ENCODE measurements at regions not wholly inside any gene's neighbourhood (a gene's known extent, or its start where the extent isn't known, plus 50 kb on each side); places are given as distances from the start of the nearest gene placed in this dataset.

DNA sequence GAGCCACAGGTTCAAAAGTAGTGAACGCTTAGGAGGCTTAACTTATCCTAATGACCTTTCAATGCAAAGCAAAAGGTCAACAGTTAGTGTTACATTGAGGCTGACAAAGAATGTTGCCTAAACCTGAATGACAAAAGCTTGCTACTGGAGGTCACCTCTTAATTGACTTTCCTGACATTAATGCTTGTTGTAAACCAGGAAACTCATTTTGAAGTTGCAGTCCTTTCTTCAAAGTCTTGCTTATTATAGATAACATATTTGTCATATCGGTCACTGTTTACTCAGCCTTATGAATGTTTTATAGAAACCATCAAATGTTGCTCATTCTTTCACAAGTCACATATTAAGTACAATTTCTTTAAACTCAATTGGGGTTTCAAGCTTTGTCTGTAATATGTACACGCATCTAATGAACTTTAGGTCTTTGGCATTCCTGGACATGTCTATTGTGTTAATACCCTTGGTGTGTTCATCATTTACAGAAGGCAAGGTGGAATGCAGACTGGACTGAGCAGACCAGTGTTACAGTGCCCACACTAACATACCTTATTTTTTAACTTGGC lies 488.2 kb upstream of the NECTIN3 start:
- H4K20me1 ChIP-seq, result no peaks in the 10 kb centered on the region
- no peak for TF ChIP-seq Cebpa-rat (IDR thresholded peaks at IDR 0.05)
- no peaks in the 10 kb centered on the region for H3K9me3 ChIP-seq (replicated peaks in 1 of 11)
- no peak overlapping the region for H3K4me3 ChIP-seq
- H3K4me2 ChIP-seq, result no peak overlapping the region
- no peaks in the 10 kb centered on the region for H3K4me1 ChIP-seq
- H3K9ac ChIP-seq, result no peak overlapping the region
- H3K27me3 ChIP-seq, result no peaks in the 10 kb centered on the region
- no peaks in the 10 kb centered on the region for H3K36me3 ChIP-seq
- H3K27ac ChIP-seq, result no peak overlapping the region

DNA sequence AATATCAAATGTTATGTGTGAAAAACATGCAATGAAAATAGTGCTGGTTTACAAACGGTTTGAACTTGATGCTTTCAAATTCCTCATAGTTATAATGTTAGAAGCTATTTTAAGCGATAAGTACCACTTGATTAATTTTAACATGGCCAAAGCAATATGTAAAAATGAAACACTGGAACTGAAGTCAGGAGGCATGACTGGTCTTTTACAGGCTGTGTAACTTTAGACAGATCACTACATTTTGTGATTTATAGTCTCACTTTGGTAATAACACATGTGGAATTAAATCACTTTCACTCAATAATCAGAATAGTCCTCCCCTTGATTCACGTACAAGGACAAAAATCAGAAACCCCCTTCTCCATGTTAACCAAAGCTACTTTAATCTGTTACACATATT lies 482.7 kb upstream of the NECTIN3 start:
- no peaks in the 10 kb centered on the region for H3K27me3 ChIP-seq
- H3K9ac ChIP-seq, result no peak overlapping the region
- H3K36me3 ChIP-seq, result no peaks in the 10 kb centered on the region
- H3K9me3 ChIP-seq (replicated peaks in 1 of 11), result peaks cover 0 to 7% (median 0%) of the 10 kb centered on the region in 11 experiments; a peak in 3 of 22 replicates
- no peak overlapping the region for H3K4me3 ChIP-seq
- H3K4me1 ChIP-seq, result no peaks in the 10 kb centered on the region
- no peaks in the 10 kb centered on the region for H4K20me1 ChIP-seq
- no peak for TF ChIP-seq Cebpa-rat (IDR thresholded peaks at IDR 0.05)
- no peak overlapping the region for H3K4me2 ChIP-seq
- H3K27ac ChIP-seq, result no peak overlapping the region

DNA sequence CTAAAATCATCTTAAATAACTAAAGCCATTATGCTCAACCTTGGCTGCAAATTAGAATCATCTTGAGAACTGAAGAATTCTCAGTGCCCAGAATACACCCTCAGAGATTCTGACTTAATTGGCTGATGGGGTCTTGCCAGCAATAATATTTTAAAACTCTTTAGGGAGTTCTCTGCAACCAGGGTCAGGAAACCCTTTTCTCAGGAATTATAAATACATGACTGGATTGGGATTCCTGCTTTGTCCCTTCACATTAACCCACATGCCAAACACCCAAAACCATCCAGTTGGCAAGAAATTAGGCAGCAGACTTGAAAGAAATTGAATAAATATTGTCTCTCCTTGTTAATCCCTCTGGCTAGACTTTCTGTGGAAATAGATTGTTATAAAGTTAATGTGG lies 482.3 kb upstream of the NECTIN3 start:
- TF ChIP-seq Cebpa-rat (IDR thresholded peaks at IDR 0.05), result no peak
- Histone ChIP-seq H4K20me1 (no peaks in the 10 kb centered on the region), H3K27me3 (no peaks in the 10 kb centered on the region), H3K27ac (no peak overlapping the region), H3K4me3 (no peak overlapping the region), H3K4me2 (no peak overlapping the region), H3K4me1 (no peaks in the 10 kb centered on the region), H3K9ac (no peak overlapping the region), H3K36me3 (no peaks in the 10 kb centered on the region), H3K9me3 (replicated peaks in 1 of 11) (peaks cover 0 to 12% (median 0%) of the 10 kb centered on the region in 11 experiments; a peak in 4 of 22 replicates)

DNA sequence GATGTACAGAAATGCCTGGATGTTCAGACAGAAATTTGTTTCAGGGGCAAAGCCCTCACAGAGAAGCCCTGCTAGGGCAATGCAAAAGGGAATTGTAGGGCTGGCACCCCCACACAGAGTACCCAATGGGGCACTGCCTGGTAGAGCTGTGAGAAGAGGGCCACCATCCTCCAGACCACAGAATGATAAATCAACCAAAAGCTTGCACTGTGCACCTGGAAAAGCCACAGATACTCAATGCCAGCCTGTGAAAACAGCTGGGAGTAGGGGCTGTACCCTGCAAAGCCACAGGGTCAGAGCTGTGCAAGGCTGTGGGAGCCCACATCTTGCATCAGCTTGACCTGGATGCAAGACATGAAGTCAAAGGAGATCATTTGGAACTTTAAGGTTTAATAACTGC lies 477.9 kb upstream of the NECTIN3 start:
- TF ChIP-seq Cebpa-rat (IDR thresholded peaks at IDR 0.05), result no peak
- no peak overlapping the region for H3K4me2 ChIP-seq
- peaks cover 5 to 27% (median 9%) of the 10 kb centered on the region in 11 experiments; a peak in 13 of 22 replicates for H3K9me3 ChIP-seq (replicated peaks in 1 of 11)
- no peaks in the 10 kb centered on the region for H3K27me3 ChIP-seq
- H3K4me1 ChIP-seq, result no peaks in the 10 kb centered on the region
- no peaks in the 10 kb centered on the region for H3K36me3 ChIP-seq
- no peak overlapping the region for H3K27ac ChIP-seq
- no peak overlapping the region for H3K9ac ChIP-seq
- no peaks in the 10 kb centered on the region for H4K20me1 ChIP-seq
- no peak overlapping the region for H3K4me3 ChIP-seq

DNA sequence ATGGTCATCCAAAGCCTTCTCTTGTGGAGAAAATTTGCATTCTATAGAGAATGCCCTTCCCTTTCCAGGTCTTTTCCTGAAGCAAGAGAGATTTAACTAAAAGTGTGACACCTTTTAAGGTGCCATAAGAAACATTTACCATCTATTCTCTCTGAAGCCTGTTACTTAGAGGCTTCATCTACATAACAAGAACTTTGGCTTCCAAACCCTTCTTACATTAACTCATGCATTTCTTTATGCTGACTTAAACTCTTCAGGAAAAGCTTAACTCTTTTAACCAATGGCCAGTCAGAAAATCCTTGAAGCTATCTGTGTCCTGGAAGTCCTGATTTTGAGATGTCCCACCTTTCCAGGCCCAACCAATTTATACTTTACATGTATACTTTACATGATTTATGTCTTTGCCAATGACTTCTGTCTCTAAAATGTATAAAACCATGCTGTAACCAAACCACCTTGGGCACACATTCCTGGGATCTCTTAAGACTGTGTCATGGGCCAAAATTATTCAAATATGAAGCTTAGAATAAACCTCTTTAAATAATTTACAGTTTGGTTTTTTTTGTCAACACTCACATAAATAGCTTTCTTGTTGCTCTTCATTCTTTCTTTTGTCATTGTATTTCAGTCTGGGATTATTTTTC lies 472.6 kb upstream of the NECTIN3 start:
- Histone ChIP-seq H3K4me3 (no peak overlapping the region), H3K4me2 (no peak overlapping the region), H3K27me3 (no peaks in the 10 kb centered on the region), H3K9me3 (replicated peaks in 1 of 11) (peaks cover 5 to 19% (median 9%) of the 10 kb centered on the region in 11 experiments; a peak in 13 of 22 replicates), H3K36me3 (no peaks in the 10 kb centered on the region), H3K9ac (no peak overlapping the region), H3K4me1 (no peaks in the 10 kb centered on the region), H3K27ac (no peak overlapping the region), H4K20me1 (no peaks in the 10 kb centered on the region)
- no peak for TF ChIP-seq Cebpa-rat (IDR thresholded peaks at IDR 0.05)

DNA sequence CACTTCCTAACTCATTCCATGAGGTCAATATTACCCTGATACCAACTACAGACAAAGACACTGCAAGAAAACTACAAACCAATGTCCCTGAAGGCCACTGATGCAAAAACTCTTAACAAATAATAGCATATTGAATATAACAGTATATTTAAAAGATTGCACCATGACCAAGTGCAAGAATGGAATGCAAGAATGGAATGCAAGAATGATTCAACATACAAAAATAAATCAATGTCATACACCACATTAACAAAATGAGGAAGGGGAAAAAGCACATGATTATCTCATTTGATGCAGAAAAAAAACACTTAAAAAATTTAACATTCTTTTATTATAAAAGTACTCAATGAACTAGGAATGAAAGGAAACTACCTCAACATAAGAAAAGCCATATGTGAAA lies 463.1 kb upstream of the NECTIN3 start:
- no peak for TF ChIP-seq Cebpa-rat (IDR thresholded peaks at IDR 0.05)
- H4K20me1 ChIP-seq, result no peaks in the 10 kb centered on the region

DNA sequence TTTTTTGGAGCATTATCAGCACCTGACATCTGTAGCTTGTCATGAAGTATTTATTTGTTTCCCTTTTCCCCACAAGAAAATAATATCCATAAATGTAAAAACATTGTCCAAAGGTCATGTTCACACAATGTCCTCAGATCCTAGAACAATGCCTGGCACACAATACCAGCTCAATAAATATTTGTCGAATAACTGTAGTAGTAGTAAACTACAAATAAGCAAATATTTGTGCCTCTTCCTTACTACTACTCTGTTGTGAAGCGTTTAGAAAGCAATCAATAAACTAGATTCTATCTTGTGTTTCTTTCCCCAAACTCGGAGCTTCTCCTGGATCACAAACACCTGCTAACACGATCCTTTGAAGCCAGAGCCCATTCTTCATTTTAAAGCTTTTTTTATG lies 459.6 kb upstream of the NECTIN3 start:
- TF ChIP-seq Cebpa-rat (IDR thresholded peaks at IDR 0.05), result no peak
- Histone ChIP-seq H4K20me1 (no peaks in the 10 kb centered on the region), H3K9ac (no peak overlapping the region), H3K36me3 (no peaks in the 10 kb centered on the region), H3K9me3 (replicated peaks in 1 of 11) (peaks cover 0 to 5% (median 0%) of the 10 kb centered on the region in 11 experiments; a peak in 2 of 22 replicates), H3K4me2 (no peak overlapping the region), H3K4me1 (no peaks in the 10 kb centered on the region), H3K4me3 (no peak overlapping the region), H3K27ac (no peak overlapping the region), H3K27me3 (no peaks in the 10 kb centered on the region)

More for the DNA sequence above, 463.1 kb upstream of the NECTIN3 start:
- Histone ChIP-seq H3K9ac (no peak overlapping the region), H3K4me3 (no peak overlapping the region), H3K27me3 (no peaks in the 10 kb centered on the region), H3K9me3 (replicated peaks in 1 of 11) (no peaks in the 10 kb centered on the region), H3K4me1 (no peaks in the 10 kb centered on the region), H3K36me3 (no peaks in the 10 kb centered on the region), H3K27ac (no peak overlapping the region), H3K4me2 (no peak overlapping the region)

DNA sequence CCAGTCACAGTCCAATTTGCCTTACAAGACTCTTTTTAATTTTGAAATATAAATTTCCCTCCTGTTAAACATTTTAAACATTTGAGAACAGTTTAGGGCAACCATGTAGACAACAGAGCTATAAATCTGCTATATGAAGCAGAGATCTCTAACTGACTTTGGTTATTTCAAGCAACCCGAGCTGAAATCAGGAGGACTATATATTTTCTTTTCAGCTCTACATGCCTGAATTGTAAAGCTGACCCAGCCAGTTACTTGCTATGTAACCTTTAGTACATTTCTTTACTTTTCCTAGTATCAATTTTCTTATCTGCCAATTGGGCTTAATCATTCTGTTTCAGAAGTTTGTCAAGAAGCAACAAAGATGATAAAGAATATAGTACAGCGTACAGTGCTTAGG lies 457.4 kb upstream of the NECTIN3 start:
- no peak for TF ChIP-seq Cebpa-rat (IDR thresholded peaks at IDR 0.05)
- Histone ChIP-seq H3K4me1 (no peaks in the 10 kb centered on the region), H3K36me3 (no peaks in the 10 kb centered on the region), H3K4me2 (no peak overlapping the region), H3K27ac (no peak overlapping the region), H3K27me3 (no peaks in the 10 kb centered on the region), H4K20me1 (no peaks in the 10 kb centered on the region), H3K4me3 (no peak overlapping the region), H3K9me3 (replicated peaks in 1 of 11) (peaks cover 0 to 5% (median 0%) of the 10 kb centered on the region in 11 experiments; a peak in 2 of 22 replicates), H3K9ac (no peak overlapping the region)

DNA sequence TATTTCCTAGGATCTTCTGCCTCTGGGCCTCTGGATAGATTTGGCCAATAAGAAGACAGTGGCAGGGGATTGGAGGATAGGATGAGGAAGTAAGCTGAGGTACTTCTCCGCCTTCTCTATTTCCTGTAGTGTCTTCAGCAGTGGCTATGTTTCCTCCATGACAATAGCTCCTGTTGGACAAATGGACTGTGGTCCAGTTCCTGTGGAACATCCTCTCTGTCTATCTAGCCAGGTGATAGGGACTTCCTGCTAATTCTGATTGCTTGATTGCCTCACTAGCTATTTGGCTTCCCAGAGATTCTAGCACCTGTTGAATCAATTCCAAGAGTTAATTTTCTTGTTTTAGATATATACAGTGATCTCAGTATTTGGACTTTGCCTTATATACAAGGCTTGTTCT lies 456.2 kb upstream of the NECTIN3 start:
- H3K36me3 ChIP-seq, result no peaks in the 10 kb centered on the region
- no peak overlapping the region for H3K9ac ChIP-seq
- H3K9me3 ChIP-seq (replicated peaks in 1 of 11), result peaks cover 0 to 5% (median 0%) of the 10 kb centered on the region in 11 experiments; a peak in 2 of 22 replicates
- no peak overlapping the region for H3K27ac ChIP-seq
- no peaks in the 10 kb centered on the region for H4K20me1 ChIP-seq
- H3K27me3 ChIP-seq, result no peaks in the 10 kb centered on the region
- TF ChIP-seq Cebpa-rat (IDR thresholded peaks at IDR 0.05), result no peak
- H3K4me1 ChIP-seq, result no peaks in the 10 kb centered on the region
- no peak overlapping the region for H3K4me3 ChIP-seq
- H3K4me2 ChIP-seq, result no peak overlapping the region
